Amniotic stem cell (primary cell): ENCODE measurements at regions not wholly inside any gene's neighbourhood (a gene's known extent, or its start where the extent isn't known, plus 50 kb on each side); places are given as distances from the start of the nearest gene placed in this dataset.
"Not testable (repeated sequence)": the region's sequence is repeated elsewhere in the genome, so short reads cannot be mapped to it uniquely, and the experiment has no call there.

Experiments used
- DNase-seq: peaks from one replicate; lab custom pipeline; 2025; lab: John Stamatoyannopoulos, UW

DNA sequence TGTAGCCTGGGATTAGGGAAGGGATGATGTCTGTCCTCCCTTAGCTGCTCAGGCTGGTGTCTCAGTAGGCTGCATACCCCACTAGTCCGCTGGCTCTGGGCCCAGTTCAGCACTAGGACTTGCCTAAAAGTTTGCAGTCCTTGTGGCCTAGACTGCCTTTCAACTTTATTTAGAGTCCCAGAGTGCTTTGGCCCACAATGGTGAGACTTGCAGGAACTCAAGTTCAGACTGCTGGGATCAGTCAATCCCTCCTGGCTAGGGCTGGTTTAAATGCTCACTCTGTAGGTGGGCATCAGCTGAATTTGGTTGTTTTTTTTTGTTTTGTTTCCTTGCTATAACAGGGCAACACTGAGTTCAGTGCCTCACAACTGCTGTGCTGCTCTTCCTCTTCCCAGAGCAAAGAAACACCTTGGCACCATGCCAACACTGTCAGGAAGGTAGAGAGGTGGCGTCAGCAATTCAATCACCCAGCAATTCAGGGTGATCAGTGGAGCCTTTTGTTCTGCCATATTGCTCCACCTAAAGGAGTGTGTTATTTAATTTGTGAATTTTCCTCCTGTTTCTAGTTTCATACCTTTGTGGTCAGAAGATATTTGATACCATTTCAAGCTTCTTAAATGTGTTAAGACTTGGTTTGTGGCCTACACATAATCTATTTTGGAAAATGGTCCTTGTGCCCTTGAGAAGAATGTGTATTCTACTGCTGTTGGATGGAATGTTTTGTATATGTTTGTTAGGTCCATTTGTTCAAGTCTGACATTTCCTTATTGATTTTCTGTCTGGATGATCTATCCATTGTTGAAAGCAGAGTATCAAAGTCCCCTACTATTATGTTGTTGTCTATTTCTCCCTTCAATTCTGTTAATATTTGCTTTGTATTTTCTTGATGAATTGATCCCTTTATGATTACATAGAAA, 284.0 kb upstream of the PMFBP1 start:
- no peak for DNase-seq

DNA sequence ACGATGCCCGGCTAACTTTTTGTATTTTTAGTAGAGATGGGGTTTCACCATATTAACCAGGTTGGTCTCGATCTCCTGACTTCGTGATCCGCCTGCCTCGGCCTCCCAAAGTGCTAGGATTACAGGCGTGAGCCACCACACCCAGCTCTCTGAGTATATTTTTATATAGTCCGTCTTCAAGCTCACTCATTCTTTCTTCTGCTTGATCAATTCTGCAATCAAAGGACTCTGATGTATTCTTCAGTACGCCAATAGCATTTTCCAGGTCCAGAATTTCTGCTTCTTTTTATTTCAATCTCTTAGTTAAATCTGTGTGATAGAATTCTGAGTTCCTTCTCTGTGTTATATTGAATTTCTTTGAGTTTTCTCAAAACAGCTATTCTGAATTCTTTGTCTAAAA, 281.9 kb upstream of the PMFBP1 start:
- DNase-seq = not testable (repeated sequence)

DNA sequence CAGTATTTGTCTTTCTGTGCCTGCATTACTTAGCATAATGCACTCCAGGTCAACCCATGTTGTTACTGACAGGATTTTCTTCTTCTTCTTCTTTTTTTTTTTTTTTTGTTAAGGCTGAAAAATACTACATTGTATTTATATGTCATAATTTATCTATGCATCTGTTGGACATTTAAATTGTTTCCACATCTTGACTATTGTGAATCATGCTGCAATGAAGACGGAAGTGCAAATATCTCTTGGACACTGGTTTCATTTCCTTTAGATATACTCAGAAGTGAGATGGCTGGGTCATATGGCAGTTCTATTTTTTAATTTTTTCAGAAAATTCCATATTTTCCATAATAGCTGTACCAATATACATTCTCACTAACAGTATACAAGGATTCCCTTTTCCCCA, 272.7 kb upstream of the PMFBP1 start:
- DNase-seq = no peak

DNA sequence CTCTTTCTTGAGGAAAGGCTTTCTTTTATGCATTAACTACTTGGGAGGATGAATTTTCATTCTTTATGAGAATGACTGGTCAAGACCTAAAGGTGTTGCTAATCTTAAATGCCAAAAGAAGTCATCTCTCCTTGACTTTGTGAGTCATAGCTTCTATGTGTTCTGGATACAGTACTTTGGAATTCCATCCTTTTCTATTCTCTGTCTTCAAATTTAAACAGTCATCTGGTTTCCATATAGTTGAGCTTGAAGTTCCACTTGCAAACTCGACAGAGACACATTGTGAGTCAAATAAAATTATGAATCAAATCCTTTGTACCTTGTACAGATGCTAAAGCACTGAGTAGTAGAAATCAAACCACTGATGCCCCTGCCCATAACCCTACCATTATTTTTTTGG, 271.9 kb upstream of the PMFBP1 start:
- no peak for DNase-seq

DNA sequence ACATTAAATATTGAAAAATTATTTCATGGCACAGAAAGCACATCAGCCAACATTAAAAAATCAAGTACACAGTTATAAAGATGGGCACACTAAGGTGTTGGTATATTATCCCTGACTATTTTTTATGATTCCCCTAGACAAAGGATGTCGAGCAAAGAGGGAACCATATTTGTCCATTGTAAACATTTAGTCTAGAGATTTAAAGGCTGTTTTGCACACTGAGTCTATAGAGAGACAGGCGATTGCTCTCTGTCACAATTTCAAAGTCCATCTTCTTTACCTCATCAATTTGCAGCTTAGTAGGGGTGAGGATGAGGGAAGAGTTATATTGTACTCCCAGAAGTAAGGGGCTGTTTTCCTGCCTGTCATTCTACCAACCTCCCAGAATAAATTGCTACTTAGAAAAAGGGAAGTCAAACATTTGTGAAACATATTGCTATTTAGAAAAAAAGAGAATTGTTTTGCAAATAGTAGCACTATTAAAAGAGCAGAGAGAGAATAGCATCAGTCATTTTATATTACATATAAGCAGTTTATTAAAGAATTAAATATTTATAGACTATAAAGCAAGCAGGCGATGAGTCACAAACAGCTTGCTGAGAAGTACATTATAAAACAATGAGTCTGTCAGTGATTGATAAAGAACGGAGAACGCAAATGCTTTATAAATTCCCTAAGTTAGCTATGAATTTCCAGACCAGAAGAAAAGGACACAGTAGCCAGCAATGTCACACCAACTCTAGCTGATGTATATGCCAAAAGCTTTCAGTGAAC, 270.6 kb upstream of the PMFBP1 start:
- DNase-seq = no peak

DNA sequence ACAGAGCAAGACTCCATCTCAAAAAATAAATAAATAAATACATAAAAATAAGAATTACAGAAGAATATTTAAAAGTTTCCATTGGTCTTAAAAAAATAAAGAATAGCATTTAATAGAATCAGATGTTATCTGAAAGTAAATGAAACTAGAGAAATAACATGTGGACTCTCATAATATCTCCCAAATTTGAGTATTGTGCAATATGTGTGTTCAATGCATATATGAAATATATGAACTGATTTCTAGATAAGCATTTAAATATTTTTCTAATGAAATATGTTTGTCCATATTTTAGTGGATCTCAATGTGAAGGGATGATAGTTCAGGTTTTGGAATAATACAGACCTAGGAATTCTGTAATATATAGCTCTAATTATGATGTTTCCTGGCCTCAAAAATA, 265.9 kb upstream of the PMFBP1 start:
- DNase-seq = no peak

DNA sequence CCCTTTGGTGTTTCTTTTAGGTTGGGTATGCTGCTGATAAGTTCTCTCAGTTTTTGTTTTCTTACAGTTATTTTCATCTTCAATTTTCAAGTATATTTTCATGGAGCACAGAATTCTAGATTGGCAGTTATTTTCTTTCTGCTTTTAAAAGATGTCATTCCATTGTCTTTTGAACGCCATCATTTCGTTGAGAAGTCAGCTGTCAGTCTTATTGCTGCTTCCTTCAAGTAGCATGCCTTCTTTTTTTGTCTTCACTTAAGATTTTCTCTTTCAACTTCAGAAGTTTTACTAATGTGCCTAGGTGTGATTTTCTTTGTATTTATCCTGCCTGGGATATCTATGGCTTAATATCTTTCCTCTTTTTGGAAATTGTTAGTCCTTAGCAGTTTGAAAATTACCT, 262.2 kb upstream of the PMFBP1 start:
- no peak for DNase-seq

DNA sequence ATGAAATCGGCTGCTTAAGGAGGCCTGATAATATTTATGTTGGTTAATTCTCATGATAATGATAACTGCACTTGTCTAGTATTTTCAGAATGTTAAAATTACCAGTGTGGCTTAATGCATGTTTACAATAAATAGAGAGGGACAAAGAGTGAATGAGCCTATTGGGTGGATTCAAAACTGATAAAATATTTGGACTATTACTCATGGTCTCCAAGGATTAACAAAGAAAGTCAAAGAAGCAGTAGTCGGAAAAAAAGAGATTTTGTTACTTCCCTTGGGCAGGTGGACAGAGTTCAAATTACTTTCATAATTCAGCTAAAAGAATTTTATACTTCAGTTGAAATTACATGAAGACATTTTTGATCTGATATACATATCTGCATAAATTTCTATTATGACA, 258.2 kb upstream of the PMFBP1 start:
- DNase-seq = no peak

DNA sequence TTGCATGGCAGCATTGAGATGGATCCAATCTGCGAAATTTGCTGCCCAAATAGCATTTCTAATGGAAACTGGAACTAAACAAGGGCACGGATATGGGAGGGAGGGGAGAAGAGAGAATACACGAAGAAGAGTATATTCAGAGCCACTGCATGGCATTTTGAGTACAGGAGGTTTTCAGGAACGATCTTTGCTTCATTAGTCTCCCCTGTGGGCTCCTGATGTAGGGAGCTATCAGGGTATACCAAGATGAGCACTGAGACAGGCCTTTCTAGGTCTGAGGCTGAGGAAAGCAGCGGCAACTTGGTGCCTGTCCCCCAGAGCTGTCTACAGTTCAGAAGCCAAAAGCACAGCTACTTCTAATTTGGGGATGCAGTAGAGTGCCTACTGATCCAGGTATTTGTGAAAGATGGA, 257.7 kb upstream of the PMFBP1 start:
- no peak for DNase-seq

DNA sequence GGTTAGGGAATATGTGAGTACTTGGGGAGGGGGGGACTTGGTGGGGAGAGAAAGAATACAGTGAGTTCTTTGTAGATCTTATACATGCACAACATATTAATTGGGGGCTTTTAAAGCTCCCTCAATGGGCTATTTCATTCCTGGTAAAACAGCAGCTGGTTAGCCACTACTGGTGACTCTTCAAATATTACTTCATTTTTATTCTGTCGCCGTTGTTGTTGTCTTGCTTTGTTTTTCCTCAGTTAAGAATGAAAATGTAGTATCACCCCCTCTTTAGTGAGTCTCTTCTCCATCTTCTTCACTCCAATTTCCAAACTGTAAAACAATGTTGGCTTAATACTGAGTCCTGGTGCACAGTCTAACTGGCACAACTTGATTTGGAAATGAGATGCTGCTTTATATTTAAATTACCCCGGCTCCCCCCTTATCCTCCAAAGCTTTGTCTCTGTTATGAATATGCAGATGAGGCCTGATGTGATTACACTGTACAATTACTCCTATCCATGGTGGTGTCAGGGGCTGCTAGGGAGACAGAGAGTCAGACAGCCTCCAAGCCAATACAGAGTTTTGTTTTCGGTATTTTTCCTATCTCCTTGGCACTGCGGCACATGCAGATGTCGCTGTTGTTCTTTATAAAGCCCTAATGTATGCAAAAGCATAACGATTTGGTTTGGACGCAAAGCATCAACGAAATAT, 256.9 kb upstream of the PMFBP1 start:
- no peak for DNase-seq

DNA sequence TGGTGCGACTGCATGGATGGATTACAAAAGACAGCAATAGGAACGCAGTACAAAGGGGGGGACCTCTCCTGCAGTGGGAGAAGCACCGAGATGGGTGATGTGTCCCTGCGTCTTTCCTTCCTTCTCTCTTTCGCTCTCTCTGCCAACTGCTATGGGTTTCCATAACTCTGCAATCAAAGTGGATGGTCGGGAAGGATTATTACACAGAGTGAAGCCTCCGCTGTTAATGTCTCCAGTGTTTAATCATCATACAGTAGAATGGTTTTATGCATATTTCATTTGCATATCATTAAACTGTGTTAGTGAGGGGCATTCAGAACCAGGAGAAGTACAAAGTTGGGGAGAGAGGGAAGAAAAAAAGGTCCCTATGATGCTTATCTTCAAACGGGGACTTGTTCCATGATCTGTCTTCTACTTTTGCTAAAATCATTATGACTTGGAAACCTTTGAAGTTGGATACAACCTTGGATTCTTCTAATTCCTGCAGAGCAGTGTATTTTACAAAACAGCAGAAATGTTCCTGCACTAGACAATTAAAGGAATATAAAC, 255.9 kb upstream of the PMFBP1 start:
- no peak for DNase-seq

DNA sequence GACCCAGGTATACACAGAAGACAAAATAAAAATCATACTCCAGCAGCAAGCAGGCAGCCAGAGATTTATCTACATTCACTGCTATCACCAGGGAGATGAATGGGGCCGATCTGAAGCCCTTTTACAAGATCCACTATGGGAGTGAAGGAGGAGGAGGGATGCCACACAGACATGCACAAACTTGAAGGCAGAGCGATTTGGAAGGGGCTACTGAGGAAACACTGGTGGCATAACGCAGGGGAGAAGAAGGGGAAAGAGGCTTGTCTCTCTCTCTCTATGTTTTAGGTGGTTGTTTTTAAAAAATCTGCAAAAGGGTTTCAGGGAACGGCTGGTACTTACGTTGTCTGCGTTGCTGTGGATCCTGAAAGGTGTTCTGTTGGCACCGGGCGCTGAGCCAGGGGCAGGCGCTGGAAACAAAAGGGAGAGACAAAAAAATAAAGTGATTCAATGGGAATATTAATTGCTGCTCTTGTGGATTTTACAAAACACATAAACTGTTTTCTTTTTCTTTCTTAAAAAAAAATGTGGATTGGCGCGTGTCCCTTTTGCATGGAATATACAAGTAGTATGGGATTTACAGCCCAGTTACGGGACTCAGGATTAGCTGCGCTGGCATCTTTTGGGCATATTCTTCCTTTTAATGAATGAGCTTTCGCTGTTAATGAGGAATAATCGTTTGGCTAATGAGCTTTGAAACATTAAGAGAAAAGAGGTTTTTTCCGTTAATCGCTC, 255.3 kb upstream of the PMFBP1 start:
- no peak for DNase-seq

DNA sequence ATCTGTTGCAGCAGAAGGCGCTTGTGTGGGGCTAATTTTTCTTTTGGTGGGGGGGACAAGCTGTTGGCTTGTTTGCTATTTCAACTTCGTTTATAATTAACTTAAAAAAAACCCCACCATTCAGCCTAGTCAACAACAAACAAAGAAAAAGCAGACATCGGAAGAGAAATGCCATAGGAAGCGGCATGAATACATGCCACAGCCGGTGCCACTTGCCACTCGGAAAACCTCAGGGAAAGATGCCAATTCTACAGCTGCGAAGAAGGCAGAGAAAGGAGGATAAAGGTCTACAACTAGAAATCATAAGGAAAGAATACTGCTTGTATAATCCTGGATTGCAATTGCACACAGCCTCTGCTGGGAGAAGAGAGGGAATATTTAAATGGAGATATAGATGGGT, 254.4 kb upstream of the PMFBP1 start:
- DNase-seq = no peak

DNA sequence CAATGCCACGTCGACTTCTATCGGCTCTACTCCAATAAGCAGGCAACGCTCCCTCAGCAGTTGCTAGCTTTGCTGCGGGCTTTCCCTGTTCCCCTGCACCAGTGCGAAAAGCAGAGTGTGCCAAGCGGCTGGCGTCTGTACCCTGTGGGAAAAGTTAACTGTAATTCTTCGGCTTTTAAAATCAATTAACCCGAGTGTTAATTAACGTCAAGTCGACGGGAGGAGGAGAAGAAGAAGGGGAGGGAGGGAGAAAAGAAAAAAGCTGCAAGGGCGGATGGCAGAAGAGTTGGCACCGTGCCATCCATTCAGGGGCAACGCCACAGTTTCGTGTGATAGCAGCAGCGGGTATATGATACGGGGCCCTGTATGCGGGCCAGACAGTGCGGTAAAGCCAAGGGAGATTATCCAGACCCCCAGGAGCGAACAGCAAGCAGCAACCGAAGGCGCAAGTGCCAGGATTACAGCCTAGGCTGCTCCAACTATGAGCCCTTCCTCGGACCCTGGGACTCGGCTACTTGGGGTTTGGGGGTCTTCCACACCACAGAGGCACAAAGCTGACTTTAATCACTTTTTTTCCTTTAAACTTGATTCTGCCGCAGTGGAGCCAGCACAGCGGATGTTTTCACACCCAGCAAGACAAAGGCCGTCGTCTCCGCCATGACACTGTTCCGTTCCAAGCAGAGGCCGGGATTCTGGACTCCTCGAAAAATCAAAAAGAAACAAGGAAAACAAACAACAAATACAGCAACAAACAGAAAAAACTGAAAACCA, 253.8 kb upstream of the PMFBP1 start:
- DNase-seq = no peak

DNA sequence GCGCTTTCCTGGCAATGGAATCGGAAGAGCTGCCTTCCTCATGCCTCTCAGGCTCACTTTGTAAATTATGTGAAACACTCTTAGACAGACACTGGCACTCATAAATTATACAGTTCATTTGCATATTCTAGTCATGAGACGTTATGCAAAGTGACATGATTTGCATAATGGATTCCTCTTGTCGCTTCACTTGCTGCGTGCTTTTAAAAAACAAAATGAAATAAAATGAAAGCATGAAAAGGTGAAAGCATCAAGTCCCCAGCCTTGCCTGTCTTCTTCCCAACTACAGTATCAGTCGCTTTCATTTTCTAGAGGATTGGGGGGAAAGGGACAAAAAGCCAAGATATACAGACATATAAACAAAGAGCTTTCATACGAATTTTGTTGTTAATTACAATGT, 252.8 kb upstream of the PMFBP1 start:
- DNase-seq = no peak

DNA sequence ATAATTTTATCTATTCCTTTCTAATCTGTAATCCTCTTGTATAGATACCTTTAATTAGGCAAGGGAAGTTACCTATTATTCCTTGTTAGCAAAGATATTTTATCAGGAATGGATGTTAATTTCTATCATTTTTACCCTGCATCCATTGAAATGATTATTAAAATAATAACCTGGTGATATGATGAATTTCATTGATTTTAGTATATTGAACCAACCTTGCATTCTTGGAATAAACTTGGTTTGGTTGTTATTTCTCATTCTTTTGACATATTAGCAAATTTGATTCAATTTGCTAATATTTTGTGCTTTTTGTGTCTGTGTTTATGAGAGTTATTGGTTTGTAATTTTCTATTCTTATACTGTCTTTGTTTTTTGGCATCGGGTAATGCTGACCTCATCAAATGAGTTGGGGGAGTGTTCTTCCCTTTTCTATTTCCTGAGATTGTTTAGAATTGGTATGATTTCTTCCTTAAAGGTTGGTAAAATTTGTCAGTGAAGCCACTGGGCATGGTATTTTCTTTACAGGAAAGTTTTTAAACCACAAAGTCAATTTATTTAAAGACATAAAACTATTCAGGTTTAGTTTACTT, 250.4 kb upstream of the PMFBP1 start:
- no peak for DNase-seq

DNA sequence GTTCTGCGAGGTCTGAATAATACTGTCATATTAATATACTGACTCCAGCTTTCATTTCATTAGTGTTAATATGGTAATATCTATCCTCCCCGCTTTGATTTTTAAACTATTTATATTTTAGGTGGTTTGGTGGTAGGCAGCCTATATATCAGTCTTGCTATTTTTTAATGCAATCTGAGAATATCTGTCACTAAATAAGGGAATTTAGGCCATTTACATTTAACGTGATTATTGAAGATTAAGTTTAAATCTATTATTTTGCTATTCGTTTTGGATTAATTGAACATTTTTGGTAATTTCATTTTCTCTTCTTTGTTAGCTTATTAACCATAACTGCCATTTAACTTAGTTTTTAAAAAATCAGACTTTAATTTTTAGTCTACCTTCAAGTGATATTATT, 247.7 kb upstream of the PMFBP1 start:
- no peak for DNase-seq

DNA sequence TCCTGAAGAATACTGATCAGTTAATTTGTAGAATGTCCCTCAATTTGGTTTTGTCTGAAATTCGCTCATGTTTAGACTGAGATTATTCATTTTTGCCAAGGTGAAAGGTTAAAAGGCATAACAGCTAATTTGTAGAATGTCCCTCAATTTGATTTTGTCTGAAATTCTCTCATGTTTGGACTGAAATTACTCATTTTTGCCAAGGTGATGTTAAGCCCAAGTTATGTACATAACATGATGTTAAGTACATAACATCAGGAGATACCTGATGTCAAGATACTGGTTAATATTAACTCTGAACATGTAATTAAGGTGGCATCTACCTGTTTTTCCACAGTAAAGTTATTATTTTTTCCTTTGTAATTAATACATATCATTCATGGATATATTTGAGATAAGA, 243.4 kb upstream of the PMFBP1 start:
- DNase-seq = no peak

DNA sequence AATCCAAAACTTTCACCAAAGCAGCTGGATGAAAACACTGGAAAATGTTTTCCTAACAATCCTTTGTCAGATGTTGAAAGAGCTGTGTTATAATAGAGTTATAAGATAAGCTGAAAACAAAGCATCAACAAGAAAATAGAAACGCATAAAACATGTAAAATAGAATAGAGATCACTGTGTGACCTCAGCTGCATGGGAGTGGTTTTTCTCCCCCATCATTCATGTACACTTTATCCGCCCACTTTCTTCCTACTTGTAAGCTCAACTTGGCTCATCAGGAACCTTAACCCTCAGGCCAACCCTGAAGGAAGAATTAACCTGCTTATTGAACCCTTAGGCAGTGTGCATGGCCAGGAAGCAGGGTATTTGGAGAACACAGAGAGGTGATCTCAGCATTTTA, 238.5 kb upstream of the PMFBP1 start:
- DNase-seq = no peak

DNA sequence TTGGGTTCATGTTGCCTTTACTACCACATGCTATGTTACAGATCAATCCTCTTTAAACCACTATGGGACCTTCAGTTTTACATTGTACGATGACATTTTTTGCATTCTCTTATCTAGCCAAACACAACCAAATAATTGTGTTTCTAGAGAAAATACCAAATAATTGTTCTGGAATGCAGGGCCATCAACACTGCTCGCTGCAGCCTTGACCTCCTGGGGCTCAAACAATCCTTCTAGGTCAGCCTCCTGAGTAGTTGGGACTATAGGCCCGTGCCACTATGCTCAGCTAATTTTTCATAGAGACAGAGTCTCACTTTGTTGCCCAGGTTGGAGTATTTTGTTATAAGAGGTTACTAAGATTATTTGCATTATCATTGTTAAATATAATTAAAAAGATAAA, 237.5 kb upstream of the PMFBP1 start:
- DNase-seq = no peak

DNA sequence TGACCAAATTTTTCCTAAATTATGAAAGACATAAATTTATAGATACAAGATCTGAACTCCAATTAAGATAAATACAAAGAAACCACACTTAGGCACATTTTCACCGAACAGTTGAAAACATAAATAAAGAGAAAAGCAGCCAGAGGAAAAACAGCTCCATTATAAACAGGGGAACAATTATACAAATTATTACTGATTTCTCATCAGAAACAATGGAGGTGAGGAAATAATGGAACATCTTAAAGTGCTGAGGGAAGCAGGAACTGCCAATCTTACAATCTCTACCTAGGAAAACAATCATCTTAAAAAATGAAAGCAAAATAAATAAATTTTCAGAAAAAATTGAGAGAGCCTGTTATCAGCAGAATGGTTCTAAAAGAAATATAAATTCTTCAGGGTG, 234.4 kb upstream of the PMFBP1 start:
- DNase-seq = no peak
